ENCODE measurements at regions not wholly inside any gene's neighbourhood (a gene's known extent, or its start where the extent isn't known, plus 50 kb on each side); places are given as distances from the start of the nearest gene placed in this dataset.

DNA sequence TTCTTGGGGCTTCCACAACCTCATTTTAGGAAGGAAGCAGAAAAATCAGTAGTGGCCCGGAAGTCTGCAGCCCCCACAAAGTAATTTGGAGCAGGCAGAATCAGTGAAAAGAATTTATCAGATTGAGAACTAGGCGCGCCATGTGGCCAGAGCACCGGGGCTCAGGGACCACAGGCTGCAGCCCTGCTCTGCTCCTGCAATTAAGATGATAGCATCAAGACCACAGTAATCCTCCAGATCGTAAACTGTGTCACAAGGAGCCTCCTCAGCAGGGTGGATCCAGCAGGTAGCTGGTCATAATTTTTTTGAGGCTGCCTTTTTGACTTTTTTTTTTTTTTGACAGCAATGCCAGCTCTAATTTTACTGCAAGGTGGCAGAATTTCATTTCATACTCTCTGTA is 209.0 kb upstream of the ZMIZ1 start:
- H3K23ac ChIP-seq (ENCODE audit: low read length), result no peak overlapping the region
- DNase-seq, result no peak
- no peaks in the 10 kb centered on the region for H3K27me3 ChIP-seq (ENCODE audit: insufficient read depth, low read length, poor library complexity)

DNA sequence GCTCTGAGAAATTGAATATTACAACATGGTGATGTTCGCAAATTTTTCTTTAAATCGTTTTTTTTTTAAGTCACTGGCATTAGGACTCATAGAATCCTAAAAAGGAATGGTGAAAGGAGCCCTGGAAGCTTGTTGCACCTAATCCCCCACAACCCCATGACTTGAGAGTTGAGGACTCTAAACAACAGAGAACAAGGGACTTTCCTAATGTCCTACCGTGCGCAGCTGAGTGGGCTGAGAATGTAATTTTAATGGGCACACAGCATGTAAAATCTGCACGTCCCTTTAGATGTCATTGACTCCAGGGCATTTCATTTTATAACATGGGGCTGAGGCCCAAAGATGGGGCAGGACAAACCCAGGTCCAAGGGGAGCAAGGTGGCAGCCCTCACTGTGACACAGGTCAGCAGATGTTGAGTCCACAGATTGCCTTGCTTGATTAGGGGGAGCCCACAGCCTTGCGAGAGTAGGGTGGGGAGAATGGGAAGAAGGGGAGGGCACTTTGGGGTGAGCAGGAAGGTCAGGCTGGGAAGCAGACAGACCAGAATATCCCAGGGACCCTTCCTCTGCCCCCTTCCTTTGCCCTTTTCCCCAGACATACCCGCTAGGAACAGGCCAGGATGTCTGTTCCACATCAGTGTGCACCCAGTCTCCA is 208.4 kb upstream of the ZMIZ1 start:
- no peak for DNase-seq
- no peak overlapping the region for H4K8ac ChIP-seq (ENCODE audit: low read depth, low read length)
- no peak overlapping the region for H3K4me3 ChIP-seq (ENCODE audit: low read length)
- no peak overlapping the region for H3K23ac ChIP-seq (ENCODE audit: low read length)
- H4K5ac ChIP-seq (ENCODE audit: low read length), result no peak overlapping the region
- H3K4ac ChIP-seq (ENCODE audit: low read depth, low read length), result no peak overlapping the region
- H2BK5ac ChIP-seq (ENCODE audit: low read length), result no peak overlapping the region
- no peak overlapping the region for H3K18ac ChIP-seq (ENCODE audit: low read length)
- H3K4me1 ChIP-seq (ENCODE audit: control insufficient read depth, low read depth, low read length), result no peaks in the 10 kb centered on the region
- no peak overlapping the region for H3K56ac ChIP-seq (ENCODE audit: low read length)
- no peak overlapping the region for H2BK15ac ChIP-seq (replicated peaks; ENCODE audit: low read depth)
- no peak overlapping the region for H3K4me2 ChIP-seq (ENCODE audit: low read length)
- H3K9ac ChIP-seq (ENCODE audit: low read length), result no peak overlapping the region
- no peak overlapping the region for H3K27ac ChIP-seq (ENCODE audit: low read depth, low read length)
- no peaks in the 10 kb centered on the region for H3K27me3 ChIP-seq (ENCODE audit: insufficient read depth, low read length, poor library complexity)
- no CpG with 5 or more reads among the region's 7 CpGs for WGBS (ENCODE audit: extremely low coverage, insufficient coverage, low lambda C conversion rate)
- no peaks in the 10 kb centered on the region for H3K79me1 ChIP-seq (ENCODE audit: low read length)
- H2BK120ac ChIP-seq (ENCODE audit: low read depth, low read length), result no peak overlapping the region
- no peak overlapping the region for H2AK5ac ChIP-seq (ENCODE audit: low read length)
- no peaks in the 10 kb centered on the region for H3K36me3 ChIP-seq (ENCODE audit: control insufficient read depth, insufficient read depth, low read length)
- H3K79me2 ChIP-seq (ENCODE audit: control insufficient read depth, insufficient read depth, low read length), result no peaks in the 10 kb centered on the region

More for the DNA sequence above, 209.0 kb upstream of the ZMIZ1 start:
- no peak overlapping the region for H2BK5ac ChIP-seq (ENCODE audit: low read length)
- H2BK120ac ChIP-seq (ENCODE audit: low read depth, low read length), result no peak overlapping the region
- H3K79me1 ChIP-seq (ENCODE audit: low read length), result no peaks in the 10 kb centered on the region
- no peaks in the 10 kb centered on the region for H3K79me2 ChIP-seq (ENCODE audit: control insufficient read depth, insufficient read depth, low read length)
- H3K4me3 ChIP-seq (ENCODE audit: low read length), result no peak overlapping the region
- WGBS (ENCODE audit: extremely low coverage, insufficient coverage, low lambda C conversion rate), result no CpG with 5 or more reads among the region's 5 CpGs
- H3K56ac ChIP-seq (ENCODE audit: low read length), result no peak overlapping the region
- H3K4me1 ChIP-seq (ENCODE audit: control insufficient read depth, low read depth, low read length), result no peaks in the 10 kb centered on the region
- no peak overlapping the region for H3K9ac ChIP-seq (ENCODE audit: low read length)
- H3K27ac ChIP-seq (ENCODE audit: low read depth, low read length), result no peak overlapping the region
- no peak overlapping the region for H4K5ac ChIP-seq (ENCODE audit: low read length)
- H3K4ac ChIP-seq (ENCODE audit: low read depth, low read length), result no peak overlapping the region
- H3K36me3 ChIP-seq (ENCODE audit: control insufficient read depth, insufficient read depth, low read length), result no peaks in the 10 kb centered on the region
- H2BK15ac ChIP-seq (replicated peaks; ENCODE audit: low read depth), result no peak overlapping the region
- H4K8ac ChIP-seq (ENCODE audit: low read depth, low read length), result no peak overlapping the region
- H3K4me2 ChIP-seq (ENCODE audit: low read length), result no peak overlapping the region
- H3K18ac ChIP-seq (ENCODE audit: low read length), result no peak overlapping the region
- H2AK5ac ChIP-seq (ENCODE audit: low read length), result no peak overlapping the region

DNA sequence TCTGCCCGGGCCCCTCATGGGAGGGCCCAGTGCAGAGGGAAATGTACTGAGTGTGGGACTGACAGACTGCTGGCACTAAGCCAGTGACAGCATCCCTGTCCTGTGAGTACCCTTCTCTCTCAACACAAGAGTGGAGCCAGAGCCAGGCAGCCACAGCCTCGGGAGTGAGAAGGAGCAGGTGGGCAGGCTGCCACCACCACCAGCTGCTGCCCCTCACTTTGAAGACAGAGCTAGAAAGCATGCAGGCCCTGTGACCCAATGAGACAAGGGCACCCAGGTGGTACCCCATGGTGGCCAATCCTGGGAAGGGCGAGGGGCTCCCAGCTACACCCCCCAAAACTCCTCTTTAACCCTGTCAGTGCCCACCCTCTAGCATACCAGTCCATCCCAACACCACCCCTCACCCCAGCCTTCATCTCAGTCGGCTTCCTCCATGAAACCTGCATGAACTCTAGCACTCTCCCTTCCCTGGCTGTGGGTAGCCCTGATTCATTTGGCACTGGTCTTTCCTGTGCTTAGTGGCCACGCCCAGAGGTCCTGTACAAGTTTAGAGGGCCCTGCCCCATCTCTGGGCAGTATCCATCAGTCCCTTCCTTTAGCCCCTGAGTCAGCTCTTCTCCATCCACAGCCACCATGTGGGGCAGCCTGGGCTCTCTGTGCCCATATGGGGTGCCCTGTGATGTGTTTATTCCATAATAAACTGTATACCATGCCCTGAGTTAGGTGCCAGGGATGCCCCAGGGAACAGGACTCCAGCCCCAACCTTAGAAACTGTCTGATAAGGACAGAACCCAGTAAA is 207.0 kb upstream of the ZMIZ1 start:
- H3K4me2 ChIP-seq (ENCODE audit: low read length), result no peak overlapping the region
- H3K4ac ChIP-seq (ENCODE audit: low read depth, low read length), result no peak overlapping the region
- no peaks in the 10 kb centered on the region for H3K36me3 ChIP-seq (ENCODE audit: control insufficient read depth, insufficient read depth, low read length)
- no peak overlapping the region for H3K23ac ChIP-seq (ENCODE audit: low read length)
- no peak overlapping the region for H4K5ac ChIP-seq (ENCODE audit: low read length)
- H2AK5ac ChIP-seq (ENCODE audit: low read length), result no peak overlapping the region
- H3K18ac ChIP-seq (ENCODE audit: low read length), result no peak overlapping the region
- H3K56ac ChIP-seq (ENCODE audit: low read length), result no peak overlapping the region
- no peaks in the 10 kb centered on the region for H3K79me2 ChIP-seq (ENCODE audit: control insufficient read depth, insufficient read depth, low read length)
- H3K79me1 ChIP-seq (ENCODE audit: low read length), result no peaks in the 10 kb centered on the region
- H2BK15ac ChIP-seq (replicated peaks; ENCODE audit: low read depth), result no peak overlapping the region
- no peak for DNase-seq
- no peak overlapping the region for H2BK5ac ChIP-seq (ENCODE audit: low read length)
- no peaks in the 10 kb centered on the region for H3K27me3 ChIP-seq (ENCODE audit: insufficient read depth, low read length, poor library complexity)
- no peak overlapping the region for H2BK120ac ChIP-seq (ENCODE audit: low read depth, low read length)
- H3K4me3 ChIP-seq (ENCODE audit: low read length), result no peak overlapping the region
- H4K8ac ChIP-seq (ENCODE audit: low read depth, low read length), result no peak overlapping the region
- WGBS (ENCODE audit: extremely low coverage, insufficient coverage, low lambda C conversion rate), result no CpG with 5 or more reads among the region's 5 CpGs
- H3K4me1 ChIP-seq (ENCODE audit: control insufficient read depth, low read depth, low read length), result no peaks in the 10 kb centered on the region
- no peak overlapping the region for H3K9ac ChIP-seq (ENCODE audit: low read length)
- no peak overlapping the region for H3K27ac ChIP-seq (ENCODE audit: low read depth, low read length)

DNA sequence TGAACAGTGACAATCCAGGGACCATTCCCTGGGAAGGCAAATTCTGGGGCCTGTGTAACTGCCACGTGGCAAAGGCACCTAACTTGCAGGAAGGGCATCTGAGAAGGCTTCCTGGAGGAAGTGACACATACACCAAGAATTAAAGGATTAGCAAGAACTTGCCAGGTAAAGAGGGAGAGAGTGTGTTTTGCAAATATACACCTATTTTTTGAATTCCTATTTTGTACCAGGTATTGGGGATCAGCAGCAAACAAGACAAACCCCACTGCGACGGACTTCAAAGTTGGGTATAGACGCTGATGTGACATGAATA is 206.5 kb upstream of the ZMIZ1 start:
- no peak overlapping the region for H3K23ac ChIP-seq (ENCODE audit: low read length)
- no peak overlapping the region for H2BK5ac ChIP-seq (ENCODE audit: low read length)

DNA sequence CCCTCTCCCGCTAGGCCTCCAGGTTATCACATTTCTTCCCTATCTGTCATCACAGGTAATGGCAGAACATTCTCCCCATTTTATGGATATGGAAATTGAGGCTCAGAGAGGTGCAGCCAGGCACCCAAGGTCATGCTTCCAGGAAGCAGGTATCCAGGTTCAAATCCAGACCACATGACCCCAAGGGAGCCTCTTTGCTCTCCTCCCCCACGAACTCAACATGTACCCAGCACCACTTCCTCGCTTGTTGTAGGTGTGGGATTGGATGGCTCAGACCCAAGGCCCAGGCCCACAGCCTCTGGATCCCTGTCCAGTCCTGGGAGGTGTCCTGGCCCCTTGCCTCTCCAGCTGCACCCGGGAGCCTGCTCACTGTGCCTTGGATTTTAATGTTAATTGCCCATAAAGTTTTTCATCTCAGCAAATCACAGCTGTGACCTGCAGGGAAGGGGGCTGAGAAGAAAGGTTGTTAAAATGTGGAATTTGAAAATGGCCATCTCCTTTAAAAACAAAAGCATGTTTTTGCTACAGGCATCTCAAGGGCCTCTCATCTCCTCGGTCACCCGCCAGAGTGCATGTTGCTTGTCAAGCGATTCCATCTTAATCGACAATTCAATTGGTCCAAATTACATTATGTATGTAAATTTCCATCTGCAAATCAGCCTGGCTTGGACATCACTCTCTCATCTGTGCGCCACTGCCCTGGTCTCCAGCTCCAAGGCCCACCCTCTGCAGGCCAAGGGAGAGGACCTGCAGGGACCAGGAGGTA is 205.4 kb upstream of the ZMIZ1 start:
- Histone ChIP-seq H3K79me1 (ENCODE audit: low read length) (no peaks in the 10 kb centered on the region), H3K27me3 (ENCODE audit: insufficient read depth, low read length, poor library complexity) (no peaks in the 10 kb centered on the region), H3K18ac (ENCODE audit: low read length) (no peak overlapping the region), H4K8ac (ENCODE audit: low read depth, low read length) (no peak overlapping the region), H4K5ac (ENCODE audit: low read length) (no peak overlapping the region), H2BK15ac (replicated peaks; ENCODE audit: low read depth) (no peak overlapping the region), H2AK5ac (ENCODE audit: low read length) (no peak overlapping the region), H3K23ac (ENCODE audit: low read length) (no peak overlapping the region), H3K56ac (ENCODE audit: low read length) (no peak overlapping the region), H2BK120ac (ENCODE audit: low read depth, low read length) (no peak overlapping the region), H2BK5ac (ENCODE audit: low read length) (no peak overlapping the region), H3K27ac (ENCODE audit: low read depth, low read length) (no peak overlapping the region), H3K36me3 (ENCODE audit: control insufficient read depth, insufficient read depth, low read length) (no peaks in the 10 kb centered on the region), H3K4me3 (ENCODE audit: low read length) (no peak overlapping the region), H3K4ac (ENCODE audit: low read depth, low read length) (no peak overlapping the region), H3K4me2 (ENCODE audit: low read length) (no peak overlapping the region), H3K79me2 (ENCODE audit: control insufficient read depth, insufficient read depth, low read length) (no peaks in the 10 kb centered on the region), H3K4me1 (ENCODE audit: control insufficient read depth, low read depth, low read length) (no peaks in the 10 kb centered on the region), H3K9ac (ENCODE audit: low read length) (no peak overlapping the region)
- DNase-seq, result no peak
- no CpG with 5 or more reads among the region's 9 CpGs for WGBS (ENCODE audit: extremely low coverage, insufficient coverage, low lambda C conversion rate)

More for the DNA sequence above, 206.5 kb upstream of the ZMIZ1 start:
- Histone ChIP-seq H3K79me1 (ENCODE audit: low read length) (no peaks in the 10 kb centered on the region), H3K4me2 (ENCODE audit: low read length) (no peak overlapping the region), H3K36me3 (ENCODE audit: control insufficient read depth, insufficient read depth, low read length) (no peaks in the 10 kb centered on the region), H4K8ac (ENCODE audit: low read depth, low read length) (no peak overlapping the region), H2BK120ac (ENCODE audit: low read depth, low read length) (no peak overlapping the region), H3K4ac (ENCODE audit: low read depth, low read length) (no peak overlapping the region), H4K5ac (ENCODE audit: low read length) (no peak overlapping the region), H3K27ac (ENCODE audit: low read depth, low read length) (no peak overlapping the region), H3K9ac (ENCODE audit: low read length) (no peak overlapping the region), H3K79me2 (ENCODE audit: control insufficient read depth, insufficient read depth, low read length) (no peaks in the 10 kb centered on the region), H3K4me1 (ENCODE audit: control insufficient read depth, low read depth, low read length) (no peaks in the 10 kb centered on the region), H2AK5ac (ENCODE audit: low read length) (no peak overlapping the region), H3K4me3 (ENCODE audit: low read length) (no peak overlapping the region), H2BK15ac (replicated peaks; ENCODE audit: low read depth) (no peak overlapping the region), H3K27me3 (ENCODE audit: insufficient read depth, low read length, poor library complexity) (no peaks in the 10 kb centered on the region), H3K56ac (ENCODE audit: low read length) (no peak overlapping the region), H3K18ac (ENCODE audit: low read length) (no peak overlapping the region)
- WGBS (ENCODE audit: extremely low coverage, insufficient coverage, low lambda C conversion rate), result no CpG with 5 or more reads among the region's 4 CpGs
- DNase-seq, result no peak

Measured in mesendoderm (in vitro differentiated cells).